Activated CD4-positive, alpha-beta T cell treated with anti-CD3 and anti-CD28 coated beads for 48 hours (primary cell): ENCODE measurements at regions not wholly inside any gene's neighbourhood (a gene's known extent, or its start where the extent isn't known, plus 50 kb on each side); places are given as distances from the start of the nearest gene placed in this dataset.

Experiments
- DNase-seq: peaks from one replicate; pipeline ENCODE4 v3.0.0-alpha.2; 2020

DNA sequence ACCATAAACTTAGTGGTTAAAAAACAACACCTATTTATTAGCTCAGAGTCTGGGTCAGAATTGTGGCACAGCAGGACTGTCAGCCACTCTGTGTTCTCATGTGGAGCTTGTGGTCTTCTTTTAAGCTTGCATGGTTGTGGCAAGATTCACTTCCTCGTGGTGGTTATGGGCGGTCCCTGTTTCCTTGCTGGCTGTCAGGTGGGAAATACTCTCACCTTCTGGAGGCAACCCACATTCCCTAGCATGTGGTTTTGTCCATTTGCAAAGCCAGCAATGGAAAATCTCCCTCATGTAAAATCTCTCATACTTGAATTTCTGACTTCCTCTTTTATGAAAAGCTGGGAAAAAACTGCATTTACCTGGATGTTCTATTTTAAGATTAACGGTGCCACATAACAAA lies 229.8 kb downstream of the ALX1 start:
- no peak for DNase-seq

DNA sequence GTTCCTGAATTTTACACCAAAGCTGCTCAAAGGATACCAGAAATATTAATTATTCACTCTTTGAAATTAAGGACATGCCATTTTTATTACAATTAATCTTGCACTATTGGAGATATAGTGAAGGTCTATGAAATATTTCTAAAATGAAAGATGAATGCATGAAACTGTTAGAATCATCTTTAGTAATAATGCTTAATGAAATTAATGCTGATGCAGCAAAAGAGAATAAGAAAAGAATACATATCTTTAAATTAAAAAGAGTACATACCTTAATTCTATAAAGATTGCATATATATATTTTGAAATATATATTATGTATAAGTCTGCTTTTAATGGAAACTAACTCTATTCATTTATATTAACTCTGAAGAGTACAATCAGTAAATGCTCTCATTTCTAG lies 236.0 kb downstream of the ALX1 start:
- no peak for DNase-seq

DNA sequence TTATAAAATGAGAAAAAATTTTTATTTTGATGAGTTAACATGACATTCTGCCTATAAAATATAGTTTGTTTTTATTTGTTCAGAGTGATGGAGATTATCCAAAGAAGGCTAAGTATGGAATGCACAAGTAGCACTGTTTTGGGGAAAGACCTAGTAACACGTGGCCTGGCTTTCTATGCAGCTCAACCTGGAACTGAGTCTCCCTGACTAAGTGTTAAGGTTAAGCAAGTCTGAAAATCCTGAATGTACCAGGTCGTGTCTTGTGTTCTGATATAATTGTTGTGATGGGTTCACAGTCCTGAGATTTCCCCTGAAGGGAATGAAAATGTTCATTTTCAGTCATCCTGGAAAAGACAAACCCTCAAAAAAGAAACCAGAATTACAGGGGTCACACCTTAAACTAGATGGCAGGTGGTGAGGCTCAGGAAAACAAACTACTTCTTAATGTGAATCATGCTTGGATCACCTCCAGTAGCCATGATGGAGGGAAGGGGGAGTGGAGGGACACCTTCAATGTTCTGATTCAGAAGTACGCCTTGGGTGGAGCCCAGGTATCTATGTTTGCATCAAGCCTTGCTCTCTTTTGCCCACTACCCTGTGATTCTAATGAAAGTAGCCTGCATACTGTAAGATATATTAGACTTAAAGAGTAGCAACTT lies 236.8 kb downstream of the ALX1 start:
- DNase-seq, result no peak

DNA sequence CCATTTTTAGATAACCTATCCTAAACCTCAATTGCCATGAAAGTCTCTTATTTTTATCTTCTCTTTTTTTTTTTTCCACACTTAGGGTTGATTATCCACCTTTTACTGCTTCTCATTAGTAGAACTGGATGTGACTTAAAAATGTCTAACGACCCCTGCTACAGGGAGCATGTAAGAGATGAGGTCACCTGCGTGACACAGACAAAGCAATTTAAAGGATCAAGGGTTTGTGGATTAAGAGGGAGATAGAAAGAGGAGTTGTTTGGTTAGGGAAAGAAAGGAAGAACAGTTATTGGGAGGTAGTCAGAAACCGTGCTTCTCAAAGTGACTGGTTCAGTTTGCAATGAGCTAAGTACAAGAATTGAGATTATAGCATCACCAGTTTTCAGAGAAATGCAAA lies 239.1 kb downstream of the ALX1 start:
- DNase-seq, result no peak

DNA sequence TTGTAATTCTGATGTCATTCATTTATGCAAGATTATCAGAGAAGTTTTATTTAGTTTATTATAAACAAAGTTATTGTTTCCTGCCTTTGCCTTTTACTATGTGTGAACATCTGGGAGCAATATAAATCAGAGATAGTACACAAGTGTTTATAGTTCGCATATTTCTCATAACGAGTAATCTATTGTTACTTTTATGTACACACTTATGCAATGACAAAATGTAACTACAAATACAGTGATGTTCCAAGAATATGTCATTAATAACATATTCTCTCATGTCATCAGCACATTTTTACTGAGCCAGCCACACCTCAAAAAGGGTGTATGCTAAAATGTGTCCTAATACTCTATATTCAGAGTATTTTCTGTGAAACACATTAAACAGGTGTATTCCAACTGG lies 243.2 kb downstream of the ALX1 start:
- DNase-seq, result no peak

DNA sequence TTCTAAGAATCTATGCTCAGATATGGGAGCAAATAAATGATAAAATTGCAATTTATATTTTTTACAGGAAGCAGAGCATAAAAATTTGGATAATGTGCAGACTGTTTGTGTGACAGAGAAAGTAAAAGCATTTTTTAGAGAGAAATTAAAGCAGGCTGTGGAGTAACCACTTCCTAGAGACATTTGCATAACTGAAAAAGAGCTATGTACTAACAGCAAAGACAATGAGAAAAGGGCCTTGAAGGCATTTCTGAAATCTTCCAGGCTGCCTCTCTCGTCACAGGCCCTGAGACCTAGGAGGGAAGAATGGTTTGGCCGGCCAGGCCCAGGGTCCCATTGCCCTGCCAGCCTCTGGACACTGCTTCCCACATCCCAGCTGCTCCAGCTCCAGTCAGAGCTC lies 247.2 kb downstream of the ALX1 start:
- no peak for DNase-seq

DNA sequence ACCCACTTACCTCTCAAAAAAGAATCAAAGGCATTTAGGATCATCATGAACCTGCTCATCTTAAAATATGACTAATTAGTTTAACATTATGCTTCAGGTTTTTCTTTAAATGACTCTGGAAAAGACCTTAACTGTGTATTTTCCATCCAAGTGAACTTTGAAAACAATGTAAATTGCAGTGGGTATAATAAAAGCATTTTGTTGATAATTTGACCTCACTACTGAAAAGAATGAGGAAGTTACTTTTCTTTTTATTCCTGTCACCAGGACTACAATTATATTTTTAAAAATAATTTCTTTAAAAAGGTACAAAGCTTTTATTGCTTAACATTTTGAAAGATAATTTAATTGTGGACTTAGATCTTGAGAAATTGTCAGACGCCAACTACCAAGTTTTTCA lies 249.9 kb downstream of the ALX1 start:
- DNase-seq, result no peak

DNA sequence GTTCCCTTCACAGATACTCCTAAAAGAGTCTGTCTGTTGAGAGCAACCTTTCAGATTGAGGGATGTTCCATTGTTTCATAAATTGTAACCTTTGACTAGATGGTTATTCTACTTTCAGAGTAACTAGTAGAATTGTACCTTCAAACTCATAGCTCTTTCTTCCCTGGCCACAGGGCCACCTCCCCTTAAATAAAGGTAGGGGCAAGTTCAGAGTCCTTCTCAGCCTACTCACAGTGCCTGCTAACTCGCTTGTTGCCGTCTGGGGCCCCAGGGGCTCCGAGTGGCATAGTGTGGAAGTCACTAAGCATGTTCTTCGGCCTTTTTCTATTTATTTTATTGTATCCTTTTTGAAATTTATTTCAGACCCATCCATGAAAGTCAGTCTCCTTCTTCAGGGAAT lies 250.4 kb downstream of the ALX1 start:
- DNase-seq, result no peak

DNA sequence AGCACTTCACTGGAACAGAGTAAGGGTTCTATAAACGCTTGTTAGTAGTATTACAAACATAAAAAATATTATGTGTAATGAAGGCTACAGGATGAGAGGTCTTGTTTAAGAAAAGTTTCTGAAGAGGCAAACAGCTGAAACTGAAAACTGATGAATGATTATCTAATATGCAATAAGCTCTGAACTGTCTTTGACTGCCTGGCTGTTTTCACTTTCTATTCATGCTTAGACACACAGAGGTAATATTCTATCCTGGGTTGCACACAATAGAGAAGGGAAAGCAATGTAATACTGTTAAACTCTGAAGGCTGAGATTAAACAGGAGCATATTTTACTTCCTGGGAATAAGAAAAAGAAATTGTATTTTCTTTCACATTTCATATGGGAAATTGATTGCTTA lies 251.3 kb downstream of the ALX1 start:
- DNase-seq, result no peak

DNA sequence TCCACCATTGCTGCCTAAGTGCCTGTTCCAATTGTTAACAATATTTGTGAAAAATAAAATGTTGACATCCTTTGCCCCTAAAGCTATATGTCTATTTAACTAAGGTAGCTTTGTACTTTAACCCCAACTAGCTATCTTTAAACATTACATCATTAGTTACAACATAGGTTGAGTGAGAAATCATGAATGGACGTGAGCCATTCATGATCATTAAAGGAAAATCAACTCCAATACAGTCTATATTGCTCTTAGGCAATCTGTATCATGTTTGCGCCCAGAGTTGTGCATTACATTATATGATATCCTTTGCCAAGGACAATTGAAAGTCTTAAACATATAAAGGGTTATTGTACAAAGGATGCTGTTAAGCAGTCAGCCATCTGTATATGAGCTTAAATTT lies 269.6 kb downstream of the ALX1 start:
- DNase-seq, result no peak

DNA sequence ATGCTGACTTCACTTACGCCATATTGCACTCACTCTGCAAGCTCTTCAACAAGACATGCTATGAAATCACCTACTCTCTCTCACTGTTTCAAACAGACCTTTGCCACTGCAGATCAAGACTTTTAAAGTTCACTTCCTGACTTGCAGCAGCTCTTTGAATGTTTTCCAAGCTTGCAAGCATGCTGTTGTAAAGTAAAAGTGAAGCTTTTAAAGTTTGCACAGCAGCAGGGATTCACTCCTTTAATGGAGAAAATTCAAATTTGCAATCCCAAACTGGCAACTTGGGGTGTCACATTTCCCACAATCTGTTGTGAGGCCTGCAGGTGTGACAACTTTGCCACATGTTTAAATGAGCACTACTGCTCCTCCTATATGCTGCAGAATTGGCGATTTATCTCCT lies 270.9 kb downstream of the ALX1 start:
- DNase-seq, result no peak

DNA sequence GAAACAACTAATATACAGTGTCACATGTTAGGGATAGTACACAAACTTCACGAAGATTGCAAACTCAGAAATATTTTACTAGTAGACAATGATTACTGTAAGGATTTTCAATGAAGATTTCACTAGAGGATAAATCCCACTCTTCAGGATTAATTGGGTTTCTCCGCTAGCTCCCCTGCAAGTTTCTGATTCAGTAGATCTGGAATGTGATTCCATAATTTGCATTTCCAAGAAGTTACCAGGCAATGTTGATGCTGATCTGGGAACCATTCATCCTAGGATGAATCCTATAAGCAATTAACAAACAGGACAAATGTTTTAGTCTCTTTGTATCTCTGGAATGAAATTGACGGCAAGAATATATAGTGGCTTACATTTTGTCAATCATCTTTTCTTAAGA lies 272.4 kb downstream of the ALX1 start:
- DNase-seq, result no peak

DNA sequence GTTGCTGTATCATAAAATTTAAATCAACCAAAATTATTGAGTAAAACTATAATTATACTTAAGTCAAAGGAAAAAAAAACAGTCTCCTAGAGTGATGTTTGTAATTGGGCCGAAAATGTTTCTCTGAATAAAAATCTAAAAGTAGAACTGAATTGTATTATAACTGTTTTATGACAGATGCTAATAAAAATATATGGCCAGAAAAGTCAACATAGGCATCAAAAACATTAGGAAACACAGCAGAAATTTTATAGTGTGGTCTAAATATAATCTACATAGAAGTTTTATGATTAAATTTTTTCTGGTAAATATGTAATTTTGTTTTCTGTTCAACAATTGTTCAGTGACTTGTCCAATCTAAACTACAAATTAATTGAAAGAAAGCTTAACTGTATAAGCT lies 277.8 kb downstream of the ALX1 start:
- DNase-seq, result no peak

DNA sequence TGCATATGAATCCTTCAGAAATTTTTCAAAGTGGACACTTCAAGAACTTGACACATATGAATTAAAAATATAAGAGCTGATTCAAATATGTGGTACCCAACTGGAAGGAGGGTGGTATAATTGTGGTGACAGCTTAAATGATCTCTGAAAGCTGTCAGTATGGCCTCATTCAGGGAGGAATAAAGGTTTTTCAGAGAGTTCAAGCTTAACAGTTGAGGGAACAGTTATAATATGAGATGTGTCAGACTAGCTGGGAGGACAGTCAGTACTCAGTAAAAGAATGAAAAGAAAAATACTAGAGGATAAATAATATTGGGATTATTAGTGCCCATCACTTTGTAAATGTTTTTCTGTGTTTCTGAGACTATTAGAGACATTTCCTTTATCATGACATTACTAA lies 277.5 kb downstream of the RASSF9 start:
- no peak for DNase-seq

DNA sequence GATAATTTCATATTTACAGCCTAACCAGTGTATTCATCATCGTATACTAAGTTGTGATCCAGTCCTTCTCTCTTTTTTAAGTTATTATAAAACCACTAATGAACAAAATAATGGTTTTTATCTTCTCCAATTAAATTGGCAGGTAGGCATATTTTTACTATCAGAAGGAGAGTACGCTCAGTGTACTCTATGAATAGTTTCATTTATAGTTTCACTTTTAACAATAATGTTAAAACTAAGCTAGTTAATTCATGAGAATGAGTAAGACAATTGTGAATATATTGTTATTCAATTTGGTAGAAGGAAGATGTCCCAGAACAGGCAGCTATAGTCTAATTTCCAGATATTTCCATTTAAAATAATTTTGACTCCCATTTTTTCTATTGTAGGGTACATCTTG lies 277.1 kb downstream of the RASSF9 start:
- DNase-seq, result no peak

DNA sequence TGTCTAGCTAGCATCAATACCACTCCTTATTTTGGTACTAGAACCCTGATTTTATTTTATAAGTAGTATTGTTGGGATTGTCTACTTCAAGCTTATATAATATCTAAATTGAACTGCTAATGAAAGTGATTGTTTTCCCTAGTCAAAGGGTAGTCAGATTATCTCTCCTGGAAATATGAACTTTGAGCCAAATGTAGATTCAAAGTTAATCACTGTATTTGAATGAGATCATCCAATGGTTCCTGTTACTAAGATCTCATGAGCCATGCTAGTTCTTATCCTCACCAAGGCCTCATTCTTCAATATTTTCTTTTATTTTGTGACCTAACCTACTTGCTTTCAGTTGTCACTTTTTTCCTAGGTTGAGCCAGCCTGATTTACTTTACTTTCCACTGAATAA lies 276.7 kb downstream of the RASSF9 start:
- DNase-seq, result no peak

DNA sequence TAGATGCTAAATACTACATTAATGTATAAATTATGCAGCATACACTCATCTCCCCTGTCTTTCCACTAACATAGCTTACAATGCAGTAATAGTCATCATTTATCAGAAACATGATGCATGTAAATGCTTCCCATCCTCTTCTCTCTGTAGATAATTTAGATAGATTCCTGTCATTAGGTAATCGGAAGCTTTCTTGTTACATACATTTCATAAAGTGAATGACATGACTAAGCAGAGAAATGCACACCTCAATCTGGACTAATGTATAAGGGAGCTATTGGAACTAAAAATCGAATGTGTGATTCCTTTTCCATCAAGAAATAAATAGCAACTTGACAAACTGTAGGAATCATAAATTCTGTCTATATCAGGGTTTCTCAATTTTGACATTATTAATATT lies 273.4 kb downstream of the RASSF9 start:
- no peak for DNase-seq

DNA sequence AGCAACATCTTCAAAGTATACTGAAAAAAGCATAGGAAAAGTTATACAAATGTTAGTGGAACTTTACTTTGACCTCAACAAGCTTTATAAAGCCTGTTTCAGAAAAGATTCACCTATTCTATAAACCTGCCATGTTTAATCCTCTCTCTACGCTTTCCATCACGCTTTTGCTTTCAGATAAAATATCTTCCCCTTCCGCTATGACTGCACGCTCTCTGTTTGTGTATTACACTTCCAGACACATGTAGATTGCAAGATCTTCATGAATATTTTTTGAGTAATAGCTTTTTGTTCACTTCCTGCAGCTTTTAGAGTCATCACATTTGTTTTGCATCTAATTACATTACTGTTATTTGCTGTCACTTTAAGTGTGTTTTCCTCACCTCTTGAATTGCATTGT lies 271.4 kb downstream of the RASSF9 start:
- no peak for DNase-seq

DNA sequence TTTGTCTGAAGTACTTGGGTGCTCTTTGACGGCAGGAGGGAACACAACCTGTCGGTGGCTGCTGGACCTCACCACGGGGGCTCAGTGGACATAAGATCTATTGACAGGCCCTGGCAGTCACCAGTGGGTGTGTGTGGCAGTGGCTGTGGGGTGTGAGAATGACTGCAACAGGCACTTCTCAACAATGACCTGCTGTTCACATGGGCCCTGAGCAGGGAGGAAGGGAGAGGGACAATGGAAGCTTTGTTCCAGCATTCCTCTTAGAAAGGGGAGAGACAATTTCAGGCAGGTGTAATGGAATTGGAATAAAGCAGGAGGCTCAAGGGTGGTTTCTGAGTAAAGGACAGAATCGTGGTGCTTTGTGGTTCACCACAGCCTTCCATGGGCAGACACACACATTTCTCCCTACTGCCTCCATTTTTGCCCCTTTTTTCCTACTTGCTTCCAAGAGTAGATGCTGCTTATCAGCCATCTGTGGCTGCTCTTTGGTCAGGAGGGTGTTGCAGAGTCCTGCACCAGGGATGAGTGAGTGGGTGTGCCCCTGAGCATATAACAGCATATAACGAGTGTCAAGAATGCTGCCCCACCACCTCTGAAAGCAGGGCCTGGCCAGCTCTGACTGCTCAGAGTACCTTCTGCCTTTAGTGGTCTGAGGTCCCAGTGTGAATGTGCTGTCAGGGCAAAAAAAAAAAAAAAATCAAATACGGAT lies 267.7 kb downstream of the RASSF9 start:
- DNase-seq, result no peak

DNA sequence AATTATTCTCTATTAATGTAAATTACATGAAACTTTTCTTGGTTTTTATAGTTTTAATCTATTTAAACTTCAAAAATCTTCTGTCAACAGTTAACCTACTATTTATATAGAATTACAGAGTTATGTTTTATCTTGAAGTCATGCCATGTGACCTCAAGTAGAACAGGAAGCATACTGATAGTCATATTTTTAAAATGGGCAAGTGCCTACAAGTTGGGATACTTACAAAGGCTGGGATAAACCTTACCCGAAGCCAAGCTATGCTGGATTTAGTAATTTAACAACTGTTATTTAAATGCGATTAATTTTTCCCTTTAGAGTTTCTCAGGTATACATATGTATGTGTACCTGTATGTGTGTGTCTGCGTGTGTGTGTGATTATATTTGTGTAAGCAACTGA lies 266.9 kb downstream of the RASSF9 start:
- no peak for DNase-seq

DNA sequence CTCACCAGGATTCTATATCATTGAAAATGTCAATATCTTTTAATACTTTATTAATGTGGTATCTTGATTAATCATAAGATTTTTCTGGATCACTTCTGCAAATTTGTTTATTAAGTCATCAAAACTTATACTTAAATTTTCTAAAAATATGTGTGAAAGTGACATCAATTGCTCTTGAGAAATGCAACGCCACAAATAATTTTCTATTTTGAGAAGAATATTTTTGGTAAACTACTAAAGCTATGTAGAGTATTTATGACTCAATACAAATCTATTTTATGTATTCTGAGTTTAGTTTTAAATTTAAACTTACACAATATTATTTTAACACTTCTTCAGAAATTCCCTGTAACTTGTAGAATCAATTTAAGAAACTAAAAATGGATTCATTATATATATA lies 263.3 kb downstream of the RASSF9 start:
- DNase-seq, result no peak

DNA sequence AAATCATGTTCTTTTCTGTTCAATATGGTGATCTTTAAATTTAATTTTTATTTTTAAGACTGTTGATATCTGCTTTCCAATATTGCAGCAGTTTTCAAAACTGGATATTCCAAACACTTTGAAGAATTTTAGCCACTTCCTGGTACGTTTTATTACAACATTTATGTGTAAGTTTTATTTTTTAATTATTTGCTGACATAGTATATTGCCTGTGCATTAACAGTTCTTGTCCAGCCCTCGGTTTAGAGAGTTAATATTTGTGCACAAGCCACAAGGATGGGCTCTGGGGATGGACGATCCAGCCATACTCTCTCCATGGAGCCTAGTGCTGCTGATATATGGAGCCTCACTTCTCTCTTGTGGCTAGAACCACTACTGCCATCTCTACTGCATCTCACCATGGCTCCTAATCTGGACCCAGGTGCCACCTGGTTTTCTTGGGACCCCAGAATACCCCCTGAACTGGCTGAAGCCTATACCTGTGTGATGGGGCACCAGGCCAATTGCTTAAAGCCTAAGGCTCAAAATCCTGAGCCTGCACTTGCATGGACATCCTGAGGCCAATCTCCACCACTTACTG lies 262.5 kb downstream of the RASSF9 start:
- no peak for DNase-seq

DNA sequence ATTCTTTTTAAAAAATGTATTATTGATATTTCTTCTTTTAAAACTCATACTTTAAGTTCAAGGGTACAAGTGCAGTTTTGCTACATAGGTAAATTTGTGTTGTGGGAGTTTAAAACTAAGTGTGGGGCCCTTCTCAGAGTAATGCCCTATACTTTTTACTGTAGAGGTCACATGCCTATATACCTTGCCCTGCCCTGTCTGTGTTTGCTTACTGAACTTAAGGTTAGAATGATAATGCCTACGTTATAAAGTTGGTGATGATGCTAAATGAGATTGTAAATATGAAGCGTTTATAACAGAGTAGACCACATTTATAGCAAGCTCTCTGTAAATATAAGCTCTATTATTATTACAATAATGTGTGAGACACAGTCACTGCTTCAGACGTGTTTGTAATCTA lies 261.9 kb downstream of the RASSF9 start:
- DNase-seq, result no peak
